SK-N-SH (cell line): ENCODE measurements at regions not wholly inside any gene's neighbourhood (a gene's known extent, or its start where the extent isn't known, plus 50 kb on each side); places are given as distances from the start of the nearest gene placed in this dataset.

ENCODE experiments used
- CTCF ChIA-PET: fragments of 300-600, 350-600 bp; formaldehyde crosslinking; extraction: SDS; loops from one replicate; lab custom pipeline; 2021; lab: Yijun Ruan, JAX
- POLR2A ChIA-PET: fragments of 350-600 bp; sonication (Branson Sonifier 250); formaldehyde crosslinking; extraction: SDS; loops from one replicate; lab custom pipeline; 2020; ENCODE audit warnings: antibody characterized with exemption, inconsistent platforms; lab: Yijun Ruan, JAX
- DNase-seq: peaks from one replicate; pipeline ENCODE4 v3.0.0; 2012
- H2AFZ ChIP-seq: fragments of 200-600 bp; sonication (generic); 2 replicates; pipeline ENCODE4 v1.8.1; 2016; ENCODE audit warnings: antibody characterized with exemption, mild to moderate bottlenecking, low read depth
- H3F3A ChIP-seq: fragments of 200-600 bp; sonication (generic); replicated peaks from 2 replicates; pipeline ENCODE3; 2016; ENCODE audit warnings: antibody characterized with exemption, mild to moderate bottlenecking; ENCODE audit not compliant: insufficient read depth
- H3K27ac ChIP-seq, 2 experiments: fragments of 200-500 bp in 1 of 2; fragments of 200-600 bp in 1 of 2; sonication (Bioruptor generic) in 1 of 2; sonication (generic), shearing (Covaris generic) in 1 of 2; 2 replicates each; pipeline versions ENCODE4 v1.5.1 to v1.6.1; 2014 to 2016; ENCODE audit warnings: low read depth in 2 of 2, inconsistent platforms in 1 of 2, low read length in 1 of 2, mild to moderate bottlenecking in 1 of 2, mixed read lengths in 1 of 2
- H3K27me3 ChIP-seq: fragments of 200-600 bp; sonication (generic), shearing (Covaris generic); 2 replicates; pipeline ENCODE4 v1.6.1; 2016; ENCODE audit warnings: mixed run types; ENCODE audit not compliant: insufficient read depth
- H3K36me3 ChIP-seq, 2 experiments: fragments of 200-500 bp in 1 of 2; fragments of 200-600 bp in 1 of 2; sonication (Bioruptor generic) in 1 of 2; sonication (generic) in 1 of 2; replicated peaks in 1 of 2; 2 replicates each; pipeline versions ENCODE3 to v1.5.1; 2014 to 2016; ENCODE audit warnings: low read length in 1 of 2, mild to moderate bottlenecking in 1 of 2; ENCODE audit not compliant: insufficient read depth in 2 of 2, control insufficient read depth in 1 of 2
- H3K4me1 ChIP-seq, 2 experiments: fragments of 200-500 bp in 1 of 2; fragments of 200-600 bp in 1 of 2; sonication (Bioruptor generic) in 1 of 2; sonication (generic), shearing (Covaris generic) in 1 of 2; 2 replicates each; pipeline versions ENCODE4 v1.5.1 to v1.6.1; 2014 to 2016; ENCODE audit warnings: low read depth in 1 of 2, low read length in 1 of 2, mixed run types in 1 of 2; ENCODE audit not compliant: insufficient read depth in 2 of 2, control insufficient read depth in 1 of 2
- H3K4me2 ChIP-seq: fragments of 200-600 bp; sonication (generic), shearing (Covaris generic); 2 replicates; pipeline ENCODE4 v1.6.1; 2017; ENCODE audit warnings: mixed run types
- H3K4me3 ChIP-seq, 2 experiments: fragments of 200-500 bp in 1 of 2; fragments of 200-600 bp in 1 of 2; sonication (Bioruptor generic) in 1 of 2; sonication (generic), shearing (Covaris generic) in 1 of 2; 2 replicates each; pipeline versions ENCODE4 v1.5.1 to v1.8.1; 2014 to 2016; ENCODE audit warnings: low read depth in 2 of 2, inconsistent platforms in 1 of 2, low read length in 1 of 2, mild to moderate bottlenecking in 1 of 2, mixed read lengths in 1 of 2, moderate library complexity in 1 of 2
- H3K79me2 ChIP-seq: fragments of 200-600 bp; sonication (generic); 2 replicates; pipeline ENCODE4 v1.8.1; 2017; ENCODE audit warnings: mild to moderate bottlenecking; ENCODE audit not compliant: insufficient read depth
- H3K9ac ChIP-seq: fragments of 200-600 bp; sonication (generic); 2 replicates; pipeline ENCODE4 v1.6.1; 2017; ENCODE audit warnings: mixed run types
- H3K9me2 ChIP-seq: fragments of 200-600 bp; sonication (generic); 2 replicates; pipeline ENCODE4 v1.6.1; 2017; ENCODE audit warnings: mixed run types
- H3K9me3 ChIP-seq: fragments of 200-600 bp; sonication (generic); 2 replicates; pipeline ENCODE4 v1.6.1; 2017; ENCODE audit warnings: mixed run types, mild to moderate bottlenecking, moderate library complexity
- H4K20me1 ChIP-seq: fragments of 200-600 bp; sonication (generic); 2 replicates; pipeline ENCODE4 v1.6.1; 2017; ENCODE audit warnings: mild to moderate bottlenecking, mixed run types; ENCODE audit not compliant: insufficient read depth
- CTCF ChIP-seq: fragments of 200-600 bp; sonication (generic); IDR thresholded peaks from 2 replicates; pipeline ENCODE4 v1.6.1; 2017; ENCODE audit warnings: antibody characterized with exemption, mild to moderate bottlenecking, moderate library complexity
- ELF1 ChIP-seq: IDR thresholded peaks from 2 replicates; pipeline ENCODE4 v1.4.0; 2012
- EP300 ChIP-seq, 2 experiments: IDR thresholded peaks; 2 replicates each; pipeline versions ENCODE4 v1.4.0 to v1.6.1; 2012; ENCODE audit warnings: borderline replicate concordance in 1 of 2, low read depth in 1 of 2, low read length in 1 of 2
- FOSL2 ChIP-seq: IDR thresholded peaks from 2 replicates; pipeline ENCODE4 v1.4.0; 2012; ENCODE audit warnings: low read depth, mild to moderate bottlenecking, moderate library complexity, borderline replicate concordance
- FOXM1 ChIP-seq: IDR thresholded peaks from 2 replicates; pipeline ENCODE4 v1.4.0; 2012; ENCODE audit warnings: low read depth, mild to moderate bottlenecking
- IRF3 ChIP-seq: fragments of 150-350 bp; IDR thresholded peaks from 2 replicates; pipeline ENCODE4 v1.6.1; 2016; ENCODE audit warnings: mild to moderate bottlenecking, low read depth, low read length
- JUND ChIP-seq: IDR thresholded peaks from 2 replicates; pipeline ENCODE4 v1.4.0; 2012
- MAX ChIP-seq: IDR thresholded peaks from 2 replicates; pipeline ENCODE4 v1.4.0; 2012; ENCODE audit warnings: low read depth
- NFIC ChIP-seq: IDR thresholded peaks from 2 replicates; pipeline ENCODE4 v1.4.0; 2012; ENCODE audit warnings: borderline replicate concordance
- NRF1 ChIP-seq: IDR thresholded peaks from 2 replicates; pipeline ENCODE4 v1.6.1; 2012; ENCODE audit warnings: low read depth, mild to moderate bottlenecking, low read length
- POLR2AphosphoS5 ChIP-seq: IDR thresholded peaks from 2 replicates; pipeline ENCODE4 v1.6.1; 2012; ENCODE audit warnings: low read depth, low read length
- RAD21 ChIP-seq: IDR thresholded peaks from 2 replicates; pipeline ENCODE4 v1.6.1; 2012; ENCODE audit warnings: mild to moderate bottlenecking, low read length
- REST ChIP-seq: IDR thresholded peaks from 2 replicates; pipeline ENCODE4 v1.6.1; 2012; ENCODE audit warnings: mild to moderate bottlenecking, low read depth, low read length, moderate library complexity
- RFX5 ChIP-seq: IDR thresholded peaks from 2 replicates; pipeline ENCODE4 v1.6.1; 2012; ENCODE audit warnings: mild to moderate bottlenecking, improper control_type of control experiment, low read length
- RXRA ChIP-seq: IDR thresholded peaks from 2 replicates; pipeline ENCODE4 v1.4.0; 2012; ENCODE audit warnings: low read depth, mild to moderate bottlenecking, borderline replicate concordance
- SIN3A ChIP-seq: IDR thresholded peaks from 2 replicates; pipeline ENCODE4 v1.6.1; 2012; ENCODE audit warnings: low read depth, mild to moderate bottlenecking, low read length, moderate library complexity, borderline replicate concordance
- TAF1 ChIP-seq: IDR thresholded peaks from 2 replicates; pipeline ENCODE4 v1.6.1; 2012; ENCODE audit warnings: low read depth, mild to moderate bottlenecking, low read length, moderate library complexity, borderline replicate concordance
- TCF12 ChIP-seq: IDR thresholded peaks from 2 replicates; pipeline ENCODE4 v1.4.0; 2012
- USF1 ChIP-seq: IDR thresholded peaks from 2 replicates; pipeline ENCODE4 v1.4.0; 2012; ENCODE audit warnings: low read depth, borderline replicate concordance
- USF2 ChIP-seq: fragments of 150-350 bp; IDR thresholded peaks from 2 replicates; pipeline ENCODE4 v1.6.1; 2017; ENCODE audit warnings: antibody characterized with exemption, low read length, low read depth, borderline replicate concordance
- WGBS: methylation state at CpG from one replicate; pipeline ENCODE4 v1.1.6; 2017; ENCODE audit warnings: low lambda C conversion rate; 5-methylcytosine and 5-hydroxymethylcytosine counted together

GRCh38 chr2:67899187-67899586 is 163.6 kb downstream of the C1D start:
- POLR2A ChIA-PET: no interaction called here
- 81% methylated on average over 5 of the region's 5 CpGs for WGBS
- DNase-seq: no peak
- Histone ChIP-seq H3K79me2 (no peaks in the 10 kb centered on the region), H3K27ac (no peak overlapping the region), H3K27me3 (no peaks in the 10 kb centered on the region), H3K9ac (no peak overlapping the region), H3K36me3 (peaks cover 0 to 3% of the 10 kb centered on the region in 2 experiments), H2AFZ (no peak overlapping the region), H3K4me3 (no peak overlapping the region), H3F3A (no peaks in the 10 kb centered on the region), H3K9me3 (no peaks in the 10 kb centered on the region), H3K9me2 (no peaks in the 10 kb centered on the region), H4K20me1 (no peaks in the 10 kb centered on the region), H3K4me1 (peaks cover 0 to 7% of the 10 kb centered on the region in 2 experiments; a peak in 1 of 4 replicates), H3K4me2 (no peak overlapping the region)
- TF ChIP-seq RXRA: no peak
- TF ChIP-seq JUND: no peak
- TF ChIP-seq TAF1: no peak
- TF ChIP-seq RFX5: no peak
- no peak for TF ChIP-seq MAX
- TF ChIP-seq POLR2AphosphoS5: no peak
- TF ChIP-seq NFIC: no peak
- no peak for TF ChIP-seq RAD21
- TF ChIP-seq NRF1: no peak
- TF ChIP-seq IRF3: no peak
- TF ChIP-seq ELF1: no peak
- TF ChIP-seq EP300 (IDR thresholded peaks at IDR 0.05; ENCODE audit: borderline replicate concordance in 1 of 2, low read depth in 1 of 2, low read length in 1 of 2): no peak
- no peak for TF ChIP-seq USF2
- TF ChIP-seq SIN3A: no peak
- CTCF ChIA-PET: interaction anchor here (1.1 kb wide), 1 partner anchor 132 kb away, joined by 4 read pairs; no protein-coding TSS in a partner anchor

- Histone ChIP-seq H3K27me3 (no peaks in the 10 kb centered on the region), H3K9me3 (no peaks in the 10 kb centered on the region), H3K4me2 (no peak overlapping the region), H2AFZ (no peak overlapping the region), H3K9me2 (no peaks in the 10 kb centered on the region), H3K36me3 (peaks cover 0 to 3% of the 10 kb centered on the region in 2 experiments), H3K27ac (no peak overlapping the region), H3K79me2 (no peaks in the 10 kb centered on the region), H3F3A (no peaks in the 10 kb centered on the region), H3K9ac (no peak overlapping the region), H4K20me1 (no peaks in the 10 kb centered on the region), H3K4me3 (no peak overlapping the region), H3K4me1 (peaks cover 0 to 2% of the 10 kb centered on the region in 2 experiments; a peak in 1 of 4 replicates)
- WGBS: 67% methylated on average over 1 of the region's 1 CpG
- TF ChIP-seq ELF1 (no peak), FOXM1 (no peak), RAD21 (no peak), FOSL2 (no peak), REST (no peak), CTCF (no peak), TAF1 (no peak), TCF12 (no peak), USF1 (no peak)
- CTCF ChIA-PET: no interaction called here
- no peak for DNase-seq
- POLR2A ChIA-PET: no interaction called here
Observed at GRCh38 chr2:67900826-67901225, 162.0 kb downstream of the C1D start.
